Neural cell (in vitro differentiated cells): ENCODE measurements at regions not wholly inside any gene's neighbourhood (a gene's known extent, or its start where the extent isn't known, plus 50 kb on each side); places are given as distances from the start of the nearest gene placed in this dataset.
"Not testable (repeated sequence)": the region's sequence is repeated elsewhere in the genome, so short reads cannot be mapped to it uniquely, and the experiment has no call there.

Experiments
- EP300 ChIP-seq: fragments of 450-650 bp; conservative IDR thresholded peaks from 2 replicates; pipeline ENCODE4 v1.6.1; 2014; ENCODE audit warnings: antibody characterized with exemption, mild to moderate bottlenecking, moderate library complexity; ENCODE audit not compliant: poor library complexity, severe bottlenecking
- EZH2 ChIP-seq: fragments of 200-600, 300-800 bp; shearing (Covaris generic), sonication (generic); IDR thresholded peaks from 2 replicates; pipeline ENCODE4 v1.6.1; 2014; ENCODE audit warnings: antibody characterized with exemption, low read length, borderline replicate concordance, mild to moderate bottlenecking; ENCODE audit not compliant: insufficient read depth, poor library complexity, severe bottlenecking
- POLR2AphosphoS5 ChIP-seq: IDR thresholded peaks from 2 replicates; pipeline ENCODE4 v1.6.1; 2012
- RAD21 ChIP-seq: fragments of 450-650 bp; conservative IDR thresholded peaks from 2 replicates; pipeline ENCODE4 v1.6.1; 2014; ENCODE audit warnings: antibody characterized with exemption, mild to moderate bottlenecking, moderate library complexity
- REST ChIP-seq: IDR thresholded peaks from 2 replicates; pipeline ENCODE4 v1.6.1; 2012; ENCODE audit warnings: borderline replicate concordance
- TAF1 ChIP-seq: IDR thresholded peaks from 2 replicates; pipeline ENCODE4 v1.6.1; 2012; ENCODE audit warnings: low read depth
- TF ChIP-seq, protein P1 (sequence below): fragments of 450-650 bp; IDR thresholded peaks from 2 replicates; pipeline ENCODE4 v1.5.1; 2014; ENCODE audit warnings: antibody characterized with exemption, mild to moderate bottlenecking, moderate library complexity; ENCODE audit not compliant: poor library complexity, severe bottlenecking

GRCh38 chr16:16549710-16550109 is 170.8 kb downstream of the NPIPA7 start:
- TF ChIP-seq, protein P1, sequence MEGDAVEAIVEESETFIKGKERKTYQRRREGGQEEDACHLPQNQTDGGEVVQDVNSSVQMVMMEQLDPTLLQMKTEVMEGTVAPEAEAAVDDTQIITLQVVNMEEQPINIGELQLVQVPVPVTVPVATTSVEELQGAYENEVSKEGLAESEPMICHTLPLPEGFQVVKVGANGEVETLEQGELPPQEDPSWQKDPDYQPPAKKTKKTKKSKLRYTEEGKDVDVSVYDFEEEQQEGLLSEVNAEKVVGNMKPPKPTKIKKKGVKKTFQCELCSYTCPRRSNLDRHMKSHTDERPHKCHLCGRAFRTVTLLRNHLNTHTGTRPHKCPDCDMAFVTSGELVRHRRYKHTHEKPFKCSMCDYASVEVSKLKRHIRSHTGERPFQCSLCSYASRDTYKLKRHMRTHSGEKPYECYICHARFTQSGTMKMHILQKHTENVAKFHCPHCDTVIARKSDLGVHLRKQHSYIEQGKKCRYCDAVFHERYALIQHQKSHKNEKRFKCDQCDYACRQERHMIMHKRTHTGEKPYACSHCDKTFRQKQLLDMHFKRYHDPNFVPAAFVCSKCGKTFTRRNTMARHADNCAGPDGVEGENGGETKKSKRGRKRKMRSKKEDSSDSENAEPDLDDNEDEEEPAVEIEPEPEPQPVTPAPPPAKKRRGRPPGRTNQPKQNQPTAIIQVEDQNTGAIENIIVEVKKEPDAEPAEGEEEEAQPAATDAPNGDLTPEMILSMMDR: not testable (repeated sequence)
- not testable (repeated sequence) for TF ChIP-seq POLR2AphosphoS5, REST, EZH2, RAD21, EP300, TAF1
